ENCODE measurements at regions not wholly inside any gene's neighbourhood (a gene's known extent, or its start where the extent isn't known, plus 50 kb on each side); places are given as distances from the start of the nearest gene placed in this dataset.

GRCh38 chr2:204207866-204208265 is 271.3 kb downstream of the ICOS start:
- TF ChIP-seq CTCF (optimal IDR thresholded peaks at IDR 0.05 in 1 of 3, IDR thresholded peaks at IDR 0.05 in 1 of 3, conservative IDR thresholded peaks at IDR 0.05 in 1 of 3; ENCODE audit: extremely low read depth in 1 of 3, insufficient read depth in 2 of 3, low read length in 3 of 3) (no peak), EZH2 (IDR thresholded peaks at IDR 0.05; ENCODE audit: low read length) (no peak)

All from keratinocyte (primary cell).